ENCODE measurements at regions not wholly inside any gene's neighbourhood (a gene's known extent, or its start where the extent isn't known, plus 50 kb on each side); places are given as distances from the start of the nearest gene placed in this dataset.

DNA sequence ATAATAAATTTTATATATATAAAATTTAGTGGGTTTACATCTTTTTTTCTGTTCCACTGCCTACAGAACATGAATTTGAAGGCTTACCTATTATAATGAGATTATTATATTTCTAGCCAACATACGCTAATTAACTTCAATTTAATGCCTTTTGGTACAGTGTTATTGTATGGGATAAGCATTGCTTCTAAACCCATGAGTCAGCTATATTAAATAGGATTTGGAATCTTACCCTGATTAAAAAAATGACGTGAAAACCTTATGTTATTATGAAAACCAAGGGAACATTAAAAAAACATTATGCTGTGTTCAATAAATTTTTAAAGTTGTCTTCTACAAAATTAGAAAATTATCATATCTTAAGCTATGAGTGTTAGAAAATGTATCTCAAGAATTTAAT is 334.0 kb upstream of the RGS17 start:
- no peak overlapping the region for H3K27ac ChIP-seq (ENCODE audit: extremely low read length, insufficient read depth, low read length)
- H3K27me3 ChIP-seq (ENCODE audit: control insufficient read depth in 1 of 2, insufficient read depth in 2 of 2, low read length in 2 of 2): no peaks in the 10 kb centered on the region
- DNase-seq (ENCODE audit: low spot score) (no peak), FAIRE-seq (no peak), ATAC-seq (no peak)
- intact Hi-C loops (cut with micrococcal nuclease; ENCODE audit: unreplicated experiment): no loop called here
- no peak overlapping the region for H3K4me2 ChIP-seq (ENCODE audit: low read depth, low read length)
- H3K9ac ChIP-seq (ENCODE audit: insufficient read depth, low read depth, low read length): no peak overlapping the region
- H3K4me3 ChIP-seq (replicated peaks in 1 of 3; ENCODE audit: insufficient read depth in 1 of 3, low read depth in 2 of 3, low read length in 3 of 3): no peak overlapping the region
- 4% methylated on average over 2 of the region's 2 CpGs for WGBS (ENCODE audit: low lambda C conversion rate)
- H3K4me1 ChIP-seq (ENCODE audit: insufficient read depth, low read length): no peaks in the 10 kb centered on the region
- ChIA-PET POLR2A (no interaction called here), CTCF (ENCODE audit: low intra/inter-chr PET ratio, low total read pairs) (no interaction called here)
- in situ Hi-C loops (cut with HindIII; ENCODE audit: extremely low pct_ligation_motif_present, low pct_unique_long_range_greater_than_20kb): no loop called here
- TF ChIP-seq JDP2 (CRISPR knock-in tag; IDR thresholded peaks at IDR 0.05; ENCODE audit: borderline replicate concordance) (no peak), MAFF (IDR thresholded peaks at IDR 0.05; ENCODE audit: low read depth, low read length) (peak; percentile 57; the same call in 1 of the 2 replicates), MAFK (conservative IDR thresholded peaks at IDR 0.05 in 1 of 2, IDR thresholded peaks at IDR 0.05 in 1 of 2; ENCODE audit: low read length in 2 of 2) (peak; percentile 72 to 84)
- TF ChIP-seq, protein P1, sequence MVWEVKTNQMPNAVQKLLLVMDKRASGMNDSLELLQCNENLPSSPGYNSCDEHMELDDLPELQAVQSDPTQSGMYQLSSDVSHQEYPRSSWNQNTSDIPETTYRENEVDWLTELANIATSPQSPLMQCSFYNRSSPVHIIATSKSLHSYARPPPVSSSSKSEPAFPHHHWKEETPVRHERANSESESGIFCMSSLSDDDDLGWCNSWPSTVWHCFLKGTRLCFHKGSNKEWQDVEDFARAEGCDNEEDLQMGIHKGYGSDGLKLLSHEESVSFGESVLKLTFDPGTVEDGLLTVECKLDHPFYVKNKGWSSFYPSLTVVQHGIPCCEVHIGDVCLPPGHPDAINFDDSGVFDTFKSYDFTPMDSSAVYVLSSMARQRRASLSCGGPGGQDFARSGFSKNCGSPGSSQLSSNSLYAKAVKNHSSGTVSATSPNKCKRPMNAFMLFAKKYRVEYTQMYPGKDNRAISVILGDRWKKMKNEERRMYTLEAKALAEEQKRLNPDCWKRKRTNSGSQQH (CRISPR knock-in tag; IDR thresholded peaks at IDR 0.05; ENCODE audit: low read depth): no peak
- H3K79me2 ChIP-seq (ENCODE audit: insufficient read depth, low read length): no peaks in the 10 kb centered on the region
- H3K36me3 ChIP-seq (replicated peaks in 1 of 2; ENCODE audit: control insufficient read depth in 1 of 2, insufficient read depth in 2 of 2, low read length in 2 of 2): no peaks in the 10 kb centered on the region
- peaks cover 18% of the 10 kb centered on the region for H3K9me3 ChIP-seq (ENCODE audit: low read length)
- H4K20me1 ChIP-seq (ENCODE audit: insufficient read depth, low read length): no peaks in the 10 kb centered on the region
- H2AFZ ChIP-seq (ENCODE audit: low read length): no peak overlapping the region
- BruUV-seq (replicated peaks): no TSS peak

DNA sequence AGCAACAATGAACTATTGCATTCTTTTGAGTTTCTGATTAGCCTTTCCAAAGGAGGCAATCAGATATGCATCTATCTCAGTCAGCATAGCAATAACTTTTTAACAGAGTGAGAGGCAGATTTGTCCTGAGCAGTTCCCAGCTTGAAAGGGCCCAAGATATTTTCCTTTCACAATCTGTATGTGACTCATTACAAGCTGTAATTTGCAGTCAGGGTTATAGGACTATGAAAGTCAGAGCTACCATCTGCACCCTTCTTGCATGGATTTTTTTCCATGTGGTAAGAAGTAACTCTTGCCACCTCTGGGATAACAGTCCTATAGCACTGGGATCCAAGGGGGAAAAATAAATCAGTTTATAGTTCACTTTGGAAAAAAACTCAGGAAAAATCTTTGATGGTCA is 318.2 kb upstream of the RGS17 start:
- intact Hi-C loops (cut with micrococcal nuclease; ENCODE audit: unreplicated experiment) (no loop called here), in situ Hi-C loops (cut with HindIII; ENCODE audit: extremely low pct_ligation_motif_present, low pct_unique_long_range_greater_than_20kb) (no loop called here)
- FAIRE-seq (no peak), DNase-seq (ENCODE audit: low spot score) (no peak), ATAC-seq (no peak)
- no peak overlapping the region for H3K4me2 ChIP-seq (ENCODE audit: low read depth, low read length)
- no peak overlapping the region for H3K9ac ChIP-seq (ENCODE audit: insufficient read depth, low read depth, low read length)
- H3K79me2 ChIP-seq (ENCODE audit: insufficient read depth, low read length): no peaks in the 10 kb centered on the region
- H3K27me3 ChIP-seq (ENCODE audit: control insufficient read depth in 1 of 2, insufficient read depth in 2 of 2, low read length in 2 of 2): no peaks in the 10 kb centered on the region
- H3K27ac ChIP-seq (ENCODE audit: extremely low read length, insufficient read depth, low read length): no peak overlapping the region
- no peaks in the 10 kb centered on the region for H4K20me1 ChIP-seq (ENCODE audit: insufficient read depth, low read length)
- BruUV-seq (replicated peaks): no TSS peak
- no peak overlapping the region for H2AFZ ChIP-seq (ENCODE audit: low read length)
- H3K4me1 ChIP-seq (ENCODE audit: insufficient read depth, low read length): no peaks in the 10 kb centered on the region
- ChIA-PET CTCF (ENCODE audit: low intra/inter-chr PET ratio, low total read pairs) (no interaction called here), POLR2A (no interaction called here)
- H3K4me3 ChIP-seq (replicated peaks in 1 of 3; ENCODE audit: insufficient read depth in 1 of 3, low read depth in 2 of 3, low read length in 3 of 3): no peak overlapping the region
- peaks cover 37% of the 10 kb centered on the region for H3K9me3 ChIP-seq (ENCODE audit: low read length)
- no peaks in the 10 kb centered on the region for H3K36me3 ChIP-seq (replicated peaks in 1 of 2; ENCODE audit: control insufficient read depth in 1 of 2, insufficient read depth in 2 of 2, low read length in 2 of 2)
- TF ChIP-seq, protein P2, sequence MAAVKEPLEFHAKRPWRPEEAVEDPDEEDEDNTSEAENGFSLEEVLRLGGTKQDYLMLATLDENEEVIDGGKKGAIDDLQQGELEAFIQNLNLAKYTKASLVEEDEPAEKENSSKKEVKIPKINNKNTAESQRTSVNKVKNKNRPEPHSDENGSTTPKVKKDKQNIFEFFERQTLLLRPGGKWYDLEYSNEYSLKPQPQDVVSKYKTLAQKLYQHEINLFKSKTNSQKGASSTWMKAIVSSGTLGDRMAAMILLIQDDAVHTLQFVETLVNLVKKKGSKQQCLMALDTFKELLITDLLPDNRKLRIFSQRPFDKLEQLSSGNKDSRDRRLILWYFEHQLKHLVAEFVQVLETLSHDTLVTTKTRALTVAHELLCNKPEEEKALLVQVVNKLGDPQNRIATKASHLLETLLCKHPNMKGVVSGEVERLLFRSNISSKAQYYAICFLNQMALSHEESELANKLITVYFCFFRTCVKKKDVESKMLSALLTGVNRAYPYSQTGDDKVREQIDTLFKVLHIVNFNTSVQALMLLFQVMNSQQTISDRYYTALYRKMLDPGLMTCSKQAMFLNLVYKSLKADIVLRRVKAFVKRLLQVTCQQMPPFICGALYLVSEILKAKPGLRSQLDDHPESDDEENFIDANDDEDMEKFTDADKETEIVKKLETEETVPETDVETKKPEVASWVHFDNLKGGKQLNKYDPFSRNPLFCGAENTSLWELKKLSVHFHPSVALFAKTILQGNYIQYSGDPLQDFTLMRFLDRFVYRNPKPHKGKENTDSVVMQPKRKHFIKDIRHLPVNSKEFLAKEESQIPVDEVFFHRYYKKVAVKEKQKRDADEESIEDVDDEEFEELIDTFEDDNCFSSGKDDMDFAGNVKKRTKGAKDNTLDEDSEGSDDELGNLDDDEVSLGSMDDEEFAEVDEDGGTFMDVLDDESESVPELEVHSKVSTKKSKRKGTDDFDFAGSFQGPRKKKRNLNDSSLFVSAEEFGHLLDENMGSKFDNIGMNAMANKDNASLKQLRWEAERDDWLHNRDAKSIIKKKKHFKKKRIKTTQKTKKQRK (IDR thresholded peaks at IDR 0.05; ENCODE audit: low read length): no peak
- TF ChIP-seq ZSCAN31 (CRISPR knock-in tag; IDR thresholded peaks at IDR 0.05; ENCODE audit: low read depth) (no peak), ZNF430 (CRISPR knock-in tag; IDR thresholded peaks at IDR 0.05) (no peak), CBX5 (CRISPR knock-in tag; IDR thresholded peaks at IDR 0.05; ENCODE audit: borderline replicate concordance) (no peak), SOX6 (IDR thresholded peaks at IDR 0.05) (no peak), SOX6 (CRISPR knock-in tag; IDR thresholded peaks at IDR 0.05) (no peak), SRF (IDR thresholded peaks at IDR 0.05; ENCODE audit: low read depth, low read length) (no peak), ZNF790 (CRISPR knock-in tag; IDR thresholded peaks at IDR 0.05; ENCODE audit: borderline replicate concordance) (no peak), MLX (CRISPR knock-in tag; IDR thresholded peaks at IDR 0.05) (no peak), SRSF1 (optimal IDR thresholded peaks at IDR 0.05; ENCODE audit: low read depth, low read length) (no peak)
- TF ChIP-seq, protein P3, sequence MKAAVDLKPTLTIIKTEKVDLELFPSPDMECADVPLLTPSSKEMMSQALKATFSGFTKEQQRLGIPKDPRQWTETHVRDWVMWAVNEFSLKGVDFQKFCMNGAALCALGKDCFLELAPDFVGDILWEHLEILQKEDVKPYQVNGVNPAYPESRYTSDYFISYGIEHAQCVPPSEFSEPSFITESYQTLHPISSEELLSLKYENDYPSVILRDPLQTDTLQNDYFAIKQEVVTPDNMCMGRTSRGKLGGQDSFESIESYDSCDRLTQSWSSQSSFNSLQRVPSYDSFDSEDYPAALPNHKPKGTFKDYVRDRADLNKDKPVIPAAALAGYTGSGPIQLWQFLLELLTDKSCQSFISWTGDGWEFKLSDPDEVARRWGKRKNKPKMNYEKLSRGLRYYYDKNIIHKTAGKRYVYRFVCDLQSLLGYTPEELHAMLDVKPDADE (CRISPR knock-in tag; IDR thresholded peaks at IDR 0.05): no peak
